ENCODE measurements at regions not wholly inside any gene's neighbourhood (a gene's known extent, or its start where the extent isn't known, plus 50 kb on each side); places are given as distances from the start of the nearest gene placed in this dataset.

DNA sequence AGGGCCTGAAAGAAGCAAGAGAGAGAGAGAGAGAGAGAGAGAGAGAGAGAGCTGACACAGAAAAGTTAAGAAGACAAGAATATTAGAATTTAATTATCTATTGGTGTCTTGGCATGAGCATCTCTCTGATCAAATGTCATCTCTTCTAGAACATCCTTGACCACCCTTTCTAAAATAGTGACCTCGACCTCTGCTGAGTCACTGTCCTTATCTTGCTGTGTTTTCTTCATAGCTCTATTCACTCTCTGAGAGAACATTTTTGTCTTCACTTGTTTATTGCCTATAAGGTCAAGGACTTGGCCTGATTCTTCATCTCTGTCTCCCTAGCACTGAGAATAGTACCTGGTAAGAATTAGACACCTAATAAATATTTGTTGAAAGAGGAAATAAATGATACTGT is 383.8 kb upstream of the RPS23 start:
- TF ChIP-seq, protein P1, sequence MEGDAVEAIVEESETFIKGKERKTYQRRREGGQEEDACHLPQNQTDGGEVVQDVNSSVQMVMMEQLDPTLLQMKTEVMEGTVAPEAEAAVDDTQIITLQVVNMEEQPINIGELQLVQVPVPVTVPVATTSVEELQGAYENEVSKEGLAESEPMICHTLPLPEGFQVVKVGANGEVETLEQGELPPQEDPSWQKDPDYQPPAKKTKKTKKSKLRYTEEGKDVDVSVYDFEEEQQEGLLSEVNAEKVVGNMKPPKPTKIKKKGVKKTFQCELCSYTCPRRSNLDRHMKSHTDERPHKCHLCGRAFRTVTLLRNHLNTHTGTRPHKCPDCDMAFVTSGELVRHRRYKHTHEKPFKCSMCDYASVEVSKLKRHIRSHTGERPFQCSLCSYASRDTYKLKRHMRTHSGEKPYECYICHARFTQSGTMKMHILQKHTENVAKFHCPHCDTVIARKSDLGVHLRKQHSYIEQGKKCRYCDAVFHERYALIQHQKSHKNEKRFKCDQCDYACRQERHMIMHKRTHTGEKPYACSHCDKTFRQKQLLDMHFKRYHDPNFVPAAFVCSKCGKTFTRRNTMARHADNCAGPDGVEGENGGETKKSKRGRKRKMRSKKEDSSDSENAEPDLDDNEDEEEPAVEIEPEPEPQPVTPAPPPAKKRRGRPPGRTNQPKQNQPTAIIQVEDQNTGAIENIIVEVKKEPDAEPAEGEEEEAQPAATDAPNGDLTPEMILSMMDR (IDR thresholded peaks at IDR 0.05): no peak
- TF ChIP-seq POLR2A (IDR thresholded peaks at IDR 0.05): no peak
- no peak for TF ChIP-seq POLR2AphosphoS5 (IDR thresholded peaks at IDR 0.05)
